ENCODE measurements at regions not wholly inside any gene's neighbourhood (a gene's known extent, or its start where the extent isn't known, plus 50 kb on each side); places are given as distances from the start of the nearest gene placed in this dataset.

- DNase-seq (ENCODE audit: low spot score): no peak
Observed at GRCh38 chr13:67713571-67713970, 483.4 kb upstream of the PCDH9 start.

GRCh38 chr13:67696775-67697174, 466.6 kb upstream of the PCDH9 start:
- no peak for DNase-seq (ENCODE audit: low spot score)

- no peak for DNase-seq (ENCODE audit: low spot score)
Observed at GRCh38 chr13:67664502-67664901, 434.4 kb upstream of the PCDH9 start.

GRCh38 chr13:67662997-67663396, 432.9 kb upstream of the PCDH9 start:
- no peak for DNase-seq (ENCODE audit: low spot score)

GRCh38 chr13:67652887-67653286, 422.8 kb upstream of the PCDH9 start:
- no peak for DNase-seq (ENCODE audit: low spot score)

GRCh38 chr13:67651908-67652465, 421.9 kb upstream of the PCDH9 start:
- DNase-seq (ENCODE audit: low spot score): no peak

GRCh38 chr13:67650471-67650870, 420.3 kb upstream of the PCDH9 start:
- no peak for DNase-seq (ENCODE audit: low spot score)

- DNase-seq (ENCODE audit: low spot score): no peak
Observed at GRCh38 chr13:67645874-67646467, 415.8 kb upstream of the PCDH9 start.

GRCh38 chr13:67643516-67644055, 413.4 kb upstream of the PCDH9 start:
- no peak for DNase-seq (ENCODE audit: low spot score)

- no peak for DNase-seq (ENCODE audit: low spot score)
Observed at GRCh38 chr13:67642657-67643056, 412.5 kb upstream of the PCDH9 start.

GRCh38 chr13:67635754-67636153, 405.6 kb upstream of the PCDH9 start:
- no peak for DNase-seq (ENCODE audit: low spot score)

GRCh38 chr13:67632590-67632989, 402.5 kb upstream of the PCDH9 start:
- no peak for DNase-seq (ENCODE audit: low spot score)

GRCh38 chr13:67630640-67631039, 400.5 kb upstream of the PCDH9 start:
- DNase-seq (ENCODE audit: low spot score): no peak

- no peak for DNase-seq (ENCODE audit: low spot score)
Observed at GRCh38 chr13:67623630-67624029, 393.5 kb upstream of the PCDH9 start.

GRCh38 chr13:67620665-67621064, 390.5 kb upstream of the PCDH9 start:
- no peak for DNase-seq (ENCODE audit: low spot score)

GRCh38 chr13:67619995-67620380, 389.9 kb upstream of the PCDH9 start:
- peak; percentile 67 for DNase-seq (ENCODE audit: low spot score)

- peak; percentile 30 for DNase-seq (ENCODE audit: low spot score)
Observed at GRCh38 chr13:67619351-67619994, 389.3 kb upstream of the PCDH9 start.

GRCh38 chr13:67614579-67614978, 384.4 kb upstream of the PCDH9 start:
- no peak for DNase-seq (ENCODE audit: low spot score)

- no peak for DNase-seq (ENCODE audit: low spot score)
Observed at GRCh38 chr13:67614013-67614412, 383.9 kb upstream of the PCDH9 start.

GRCh38 chr13:67588607-67589006, 358.5 kb upstream of the PCDH9 start:
- no peak for DNase-seq (ENCODE audit: low spot score)

- DNase-seq (ENCODE audit: low spot score): no peak
Observed at GRCh38 chr13:67577361-67577760, 347.2 kb upstream of the PCDH9 start.

GRCh38 chr13:67574320-67575233, 344.4 kb upstream of the PCDH9 start:
- DNase-seq (ENCODE audit: low spot score): peak; percentile 93
